HG02943 (cell line): ENCODE measurements at regions not wholly inside any gene's neighbourhood (a gene's known extent, or its start where the extent isn't known, plus 50 kb on each side); places are given as distances from the start of the nearest gene placed in this dataset.
"Not testable (repeated sequence)": the region's sequence is repeated elsewhere in the genome, so short reads cannot be mapped to it uniquely, and the experiment has no call there.

Experiments
- ATAC-seq: cut with Tn5 transposase; IDR thresholded peaks from one replicate; pipeline ENCODE4 v1.9.1; 2021; ENCODE audit warnings: mild to moderate bottlenecking, low read depth, moderate library complexity; ENCODE audit not compliant: unreplicated experiment

- no peak for ATAC-seq
These were observed 282.5 kb upstream of the TLE3 start for GRCh38 chr15:70379938-70380883.

- ATAC-seq, result no peak
These were observed 281.4 kb upstream of the TLE3 start for GRCh38 chr15:70379134-70379533.

- ATAC-seq, result no peak
These were observed 280.7 kb upstream of the TLE3 start for GRCh38 chr15:70378126-70379031.

GRCh38 chr15:70376929-70377691, 279.4 kb upstream of the TLE3 start:
- ATAC-seq, result no peak

GRCh38 chr15:70376031-70376928, 278.6 kb upstream of the TLE3 start:
- no peak for ATAC-seq

- no peak for ATAC-seq
These were observed 277.9 kb upstream of the TLE3 start for GRCh38 chr15:70375586-70375985.

- no peak for ATAC-seq
These were observed 277.3 kb upstream of the TLE3 start for GRCh38 chr15:70375006-70375431.

- no peak for ATAC-seq
These were observed 276.4 kb upstream of the TLE3 start for GRCh38 chr15:70374096-70374495.

GRCh38 chr15:70373439-70373838, 275.7 kb upstream of the TLE3 start:
- ATAC-seq, result not testable (repeated sequence)

- not testable (repeated sequence) for ATAC-seq
These were observed 270.4 kb upstream of the TLE3 start for GRCh38 chr15:70367913-70368705.

GRCh38 chr15:70364023-70364422, 266.3 kb upstream of the TLE3 start:
- not testable (repeated sequence) for ATAC-seq

- ATAC-seq, result no peak
These were observed 265.2 kb upstream of the TLE3 start for GRCh38 chr15:70362886-70363285.

GRCh38 chr15:70362350-70362749, 264.6 kb upstream of the TLE3 start:
- no peak for ATAC-seq

- ATAC-seq, result no peak
These were observed 264.2 kb upstream of the TLE3 start for GRCh38 chr15:70361891-70362290.

GRCh38 chr15:70361106-70361505, 263.4 kb upstream of the TLE3 start:
- no peak for ATAC-seq

- ATAC-seq, result no peak
These were observed 261.3 kb upstream of the TLE3 start for GRCh38 chr15:70358871-70359647.

GRCh38 chr15:70358011-70358819, 260.5 kb upstream of the TLE3 start:
- ATAC-seq, result no peak
